HepG2 (cell line): ENCODE measurements at regions not wholly inside any gene's neighbourhood (a gene's known extent, or its start where the extent isn't known, plus 50 kb on each side); places are given as distances from the start of the nearest gene placed in this dataset.

Experiments
- BORCS8-MEF2B ChIP-seq: sonication (generic); formaldehyde crosslinking; IDR thresholded peaks from 2 replicates; pipeline ENCODE4 v1.8.0; 2022; ENCODE audit warnings: mild to moderate bottlenecking, missing genetic modification reagents
- BRCA1 ChIP-seq: sonication (generic); formaldehyde crosslinking; IDR thresholded peaks from 2 replicates; pipeline ENCODE4 v1.4.0; 2020; ENCODE audit warnings: missing genetic modification reagents
- CENPX ChIP-seq: sonication (generic); formaldehyde crosslinking; IDR thresholded peaks from 2 replicates; pipeline ENCODE4 v1.9.0; 2021; ENCODE audit warnings: mild to moderate bottlenecking, missing genetic modification reagents, moderate library complexity
- GATAD2A ChIP-seq: IDR thresholded peaks from 2 replicates; pipeline ENCODE4 v1.6.1; 2016
- GRHL1 ChIP-seq: sonication (generic); formaldehyde crosslinking; conservative IDR thresholded peaks from 2 replicates; pipeline ENCODE4 v1.8.0; 2022; ENCODE audit warnings: missing genetic modification reagents
- HOXA3 ChIP-seq: sonication (generic); formaldehyde crosslinking; IDR thresholded peaks from 2 replicates; pipeline ENCODE4 v1.5.0; 2020; ENCODE audit warnings: missing genetic modification reagents
- MIER2 ChIP-seq: IDR thresholded peaks from 2 replicates; pipeline ENCODE4 v1.6.1; 2016; ENCODE audit warnings: missing biosample characterization, missing genetic modification reagents
- ONECUT2 ChIP-seq: sonication (generic); formaldehyde crosslinking; IDR thresholded peaks from 2 replicates; pipeline ENCODE4 v1.4.0; 2020; ENCODE audit warnings: missing genetic modification reagents
- PRDM10 ChIP-seq: sonication (generic); formaldehyde crosslinking; IDR thresholded peaks from 2 replicates; pipeline ENCODE4 v1.4.0; 2020; ENCODE audit warnings: low read depth, missing genetic modification reagents
- PRPF4 ChIP-seq: fragments of 200-400 bp; formaldehyde crosslinking; IDR thresholded peaks from 2 replicates; pipeline ENCODE4 v1.6.1; 2016; ENCODE audit warnings: low read length, low read depth; ENCODE audit not compliant: poor library complexity, severe bottlenecking
- RBFOX2 ChIP-seq: fragments of 200-400 bp; formaldehyde crosslinking; IDR thresholded peaks from 2 replicates; pipeline ENCODE4 v1.6.1; 2017; ENCODE audit warnings: low read depth, mild to moderate bottlenecking, low read length
- SMARCC2 ChIP-seq: fragments of 450-650 bp; IDR thresholded peaks from 2 replicates; pipeline ENCODE4 v1.6.1; 2017; ENCODE audit warnings: antibody characterized with exemption, mild to moderate bottlenecking
- SOX5 ChIP-seq: IDR thresholded peaks from 2 replicates; pipeline ENCODE4 v1.6.1; 2016; ENCODE audit warnings: borderline replicate concordance
- TCF7 ChIP-seq: sonication (generic); IDR thresholded peaks from 2 replicates; pipeline ENCODE4 v1.6.1; 2016; ENCODE audit warnings: antibody characterized with exemption, low read depth
- ZNF20 ChIP-seq: sonication (generic); formaldehyde crosslinking; IDR thresholded peaks from 2 replicates; pipeline ENCODE4 v1.4.0; 2020; ENCODE audit warnings: mild to moderate bottlenecking, moderate library complexity, missing genetic modification reagents
- ZNF276 ChIP-seq: sonication (generic); formaldehyde crosslinking; IDR thresholded peaks from 2 replicates; pipeline ENCODE4 v1.4.0; 2020; ENCODE audit warnings: mild to moderate bottlenecking, low read depth, missing genetic modification reagents
- ZNF563 ChIP-seq: sonication (generic); formaldehyde crosslinking; IDR thresholded peaks from 2 replicates; pipeline ENCODE4 v1.8.0; 2022; ENCODE audit warnings: mild to moderate bottlenecking, moderate library complexity, missing genetic modification reagents
- ZNF607 ChIP-seq: sonication (generic); formaldehyde crosslinking; IDR thresholded peaks from 2 replicates; pipeline ENCODE4 v1.5.1; 2020; ENCODE audit warnings: missing genetic modification reagents, mild to moderate bottlenecking, borderline replicate concordance
- ZNF609 ChIP-seq: sonication (generic); formaldehyde crosslinking; IDR thresholded peaks from 2 replicates; pipeline ENCODE4 v1.4.0; 2020; ENCODE audit warnings: mild to moderate bottlenecking, missing genetic modification reagents, borderline replicate concordance
- ZNF670 ChIP-seq: sonication (generic); formaldehyde crosslinking; IDR thresholded peaks from 2 replicates; pipeline ENCODE4 v1.8.0; 2022; ENCODE audit warnings: mild to moderate bottlenecking, missing genetic modification reagents, borderline replicate concordance

GRCh38 chr2:67037655-67038054 is 359.5 kb upstream of the ETAA1 start (continued):
- TF ChIP-seq PRDM10 (CRISPR knock-in tag) (no peak), GATAD2A (CRISPR knock-in tag) (0 out of 2 replicates have a peak, but pooled peaks have one; percentile 37), ZNF609 (CRISPR knock-in tag) (peak; percentile 46; the same call in 1 of the 2 replicates), ONECUT2 (CRISPR knock-in tag) (peak; percentile 67), MIER2 (CRISPR knock-in tag) (no peak), SMARCC2 (no peak), PRPF4 (no peak), ZNF20 (no peak), ZNF670 (no peak), BORCS8-MEF2B (CRISPR knock-in tag) (0 out of 2 replicates have a peak, but pooled peaks have one; percentile 29), ZNF607 (0 out of 2 replicates have a peak, but pooled peaks have one; percentile 10), GRHL1 (CRISPR knock-in tag) (no peak), BRCA1 (no peak; the same call in 1 of the 2 replicates), TCF7 (0 out of 2 replicates have a peak, but pooled peaks have one; percentile 26), HOXA3 (CRISPR knock-in tag) (no peak), RBFOX2 (no peak), SOX5 (CRISPR knock-in tag) (peak; percentile 65; the same call in 1 of the 2 replicates), ZNF563 (no peak), CENPX (CRISPR knock-in tag) (no peak), ZNF276 (CRISPR knock-in tag) (no peak)
